ENCODE measurements at regions not wholly inside any gene's neighbourhood (a gene's known extent, or its start where the extent isn't known, plus 50 kb on each side); places are given as distances from the start of the nearest gene placed in this dataset.

GRCh38 chr10:61847087-61847486, 54.4 kb upstream of the ARID5B start:
- no peak for TF ChIP-seq CTCF (optimal IDR thresholded peaks at IDR 0.05 in 1 of 3, IDR thresholded peaks at IDR 0.05 in 1 of 3, conservative IDR thresholded peaks at IDR 0.05 in 1 of 3; ENCODE audit: extremely low read depth in 1 of 3, insufficient read depth in 2 of 3, low read length in 3 of 3)
- no peak for TF ChIP-seq EZH2 (IDR thresholded peaks at IDR 0.05; ENCODE audit: low read length)
